ENCODE measurements at regions not wholly inside any gene's neighbourhood (a gene's known extent, or its start where the extent isn't known, plus 50 kb on each side); places are given as distances from the start of the nearest gene placed in this dataset.

- intact Hi-C loops (cut with DNase I; ENCODE audit: low total_unique reads), result no loop called here
- H3K4me1 ChIP-seq, result no peaks in the 10 kb centered on the region
Observed at GRCh38 chr1:193308438-193308837, 122.0 kb upstream of the B3GALT2 start.

GRCh38 chr1:193306430-193306829 is 120.0 kb upstream of the B3GALT2 start:
- Histone ChIP-seq H3K9me3 (no peaks in the 10 kb centered on the region), H3K27me3 (no peaks in the 10 kb centered on the region), H3K36me3 (no peaks in the 10 kb centered on the region), H3K27ac (no peak overlapping the region), H3K4me3 (no peak overlapping the region), H3K4me1 (no peaks in the 10 kb centered on the region)
- in situ Hi-C loops (cut with MboI; ENCODE audit: low sequenced_read_pairs in 4 of 4), result no loop called here
- ATAC-seq (no peak), DNase-seq (no peak)
- intact Hi-C loops (cut with DNase I; ENCODE audit: low total_unique reads), result no loop called here
- TF ChIP-seq POLR2A (IDR thresholded peaks at IDR 0.05) (no peak), CTCF (IDR thresholded peaks at IDR 0.05 in 4 of 5, conservative IDR thresholded peaks at IDR 0.05 in 1 of 5) (no peak)

More at GRCh38 chr1:193308438-193308837, 122.0 kb upstream of the B3GALT2 start:
- Histone ChIP-seq H3K9me3 (no peaks in the 10 kb centered on the region), H3K4me3 (no peak overlapping the region), H3K27me3 (no peaks in the 10 kb centered on the region), H3K36me3 (no peaks in the 10 kb centered on the region), H3K27ac (no peak overlapping the region)
- in situ Hi-C loops (cut with MboI; ENCODE audit: low sequenced_read_pairs in 4 of 4), result no loop called here
- no peak for TF ChIP-seq POLR2A (IDR thresholded peaks at IDR 0.05)
- no peak for TF ChIP-seq CTCF (IDR thresholded peaks at IDR 0.05 in 4 of 5, conservative IDR thresholded peaks at IDR 0.05 in 1 of 5)
- ATAC-seq (no peak), DNase-seq (no peak)
